ENCODE measurements at regions not wholly inside any gene's neighbourhood (a gene's known extent, or its start where the extent isn't known, plus 50 kb on each side); places are given as distances from the start of the nearest gene placed in this dataset.

GRCh38 chr6:9002833-9003232, 567.5 kb upstream of the SLC35B3 start:
- no peaks in the 10 kb centered on the region for H3K27me3 ChIP-seq (ENCODE audit: control insufficient read depth, insufficient read depth, low read length)
- no peak overlapping the region for H2BK20ac ChIP-seq (ENCODE audit: low read depth, low read length)
- H3K9me1 ChIP-seq (ENCODE audit: insufficient read depth, low read length), result no peaks in the 10 kb centered on the region
- no peak overlapping the region for H2AK9ac ChIP-seq (replicated peaks; ENCODE audit: low read depth, low read length, poor library complexity)
- H3K4ac ChIP-seq (ENCODE audit: low read depth, low read length), result no peak overlapping the region
- no peaks in the 10 kb centered on the region for H3K79me1 ChIP-seq (ENCODE audit: low read depth in 1 of 2, low read length in 2 of 2)
- no peak overlapping the region for H3K56ac ChIP-seq (ENCODE audit: extremely low read depth, insufficient read depth, low read length)
- TF ChIP-seq SMC3 (IDR thresholded peaks at IDR 0.05; ENCODE audit: low read depth, low read length) (no peak), NFE2L2 (IDR thresholded peaks at IDR 0.05; ENCODE audit: low read depth, low read length) (no peak), BHLHE40 (IDR thresholded peaks at IDR 0.05; ENCODE audit: low read depth, low read length) (no peak), POLR2A (IDR thresholded peaks at IDR 0.05; ENCODE audit: low read depth, low read length) (no peak), MXI1 (IDR thresholded peaks at IDR 0.05; ENCODE audit: borderline replicate concordance, low read depth, low read length) (no peak), FOS (IDR thresholded peaks at IDR 0.05; ENCODE audit: low read depth, low read length) (no peak), CEBPB (IDR thresholded peaks at IDR 0.05; ENCODE audit: low read depth, low read length) (no peak), RFX5 (IDR thresholded peaks at IDR 0.05; ENCODE audit: low read depth, low read length) (no peak)
- TF ChIP-seq, protein P1, sequence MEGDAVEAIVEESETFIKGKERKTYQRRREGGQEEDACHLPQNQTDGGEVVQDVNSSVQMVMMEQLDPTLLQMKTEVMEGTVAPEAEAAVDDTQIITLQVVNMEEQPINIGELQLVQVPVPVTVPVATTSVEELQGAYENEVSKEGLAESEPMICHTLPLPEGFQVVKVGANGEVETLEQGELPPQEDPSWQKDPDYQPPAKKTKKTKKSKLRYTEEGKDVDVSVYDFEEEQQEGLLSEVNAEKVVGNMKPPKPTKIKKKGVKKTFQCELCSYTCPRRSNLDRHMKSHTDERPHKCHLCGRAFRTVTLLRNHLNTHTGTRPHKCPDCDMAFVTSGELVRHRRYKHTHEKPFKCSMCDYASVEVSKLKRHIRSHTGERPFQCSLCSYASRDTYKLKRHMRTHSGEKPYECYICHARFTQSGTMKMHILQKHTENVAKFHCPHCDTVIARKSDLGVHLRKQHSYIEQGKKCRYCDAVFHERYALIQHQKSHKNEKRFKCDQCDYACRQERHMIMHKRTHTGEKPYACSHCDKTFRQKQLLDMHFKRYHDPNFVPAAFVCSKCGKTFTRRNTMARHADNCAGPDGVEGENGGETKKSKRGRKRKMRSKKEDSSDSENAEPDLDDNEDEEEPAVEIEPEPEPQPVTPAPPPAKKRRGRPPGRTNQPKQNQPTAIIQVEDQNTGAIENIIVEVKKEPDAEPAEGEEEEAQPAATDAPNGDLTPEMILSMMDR (conservative IDR thresholded peaks at IDR 0.05; ENCODE audit: low read depth, low read length), result no peak
- H3K9me3 ChIP-seq (ENCODE audit: control insufficient read depth, insufficient read depth, low read length), result peaks cover 4% of the 10 kb centered on the region; the same call in 1 of the 2 replicates
- ChIA-PET POLR2A (ENCODE audit: unreplicated experiment) (no interaction called here), CTCF (no interaction called here)
- no peak overlapping the region for H4K91ac ChIP-seq (ENCODE audit: insufficient read depth, low read depth, low read length)
- BruUV-seq (replicated peaks), result no TSS peak
- H3K4me2 ChIP-seq (ENCODE audit: low read depth, low read length), result no peak overlapping the region
- H3K14ac ChIP-seq (replicated peaks; ENCODE audit: low read depth, low read length), result no peak overlapping the region
- dilution Hi-C loops (cut with HindIII; ENCODE audit: low sequenced_read_pairs, unreplicated experiment), result no loop called here
- no peak overlapping the region for H2AK5ac ChIP-seq (ENCODE audit: low read depth, low read length)
- no peak overlapping the region for H2BK120ac ChIP-seq (ENCODE audit: low read depth, low read length)
- no peaks in the 10 kb centered on the region for H3K4me1 ChIP-seq (ENCODE audit: control insufficient read depth, insufficient read depth, low read length)
- H2BK15ac ChIP-seq (ENCODE audit: low read depth, low read length), result no peak overlapping the region
- in situ Hi-C loops (cut with MboI; ENCODE audit: low sequenced_read_pairs), result no loop called here
- H4K8ac ChIP-seq (ENCODE audit: low read depth in 2 of 2, low read length in 2 of 2), result no peak overlapping the region
- H3K4me3 ChIP-seq (ENCODE audit: insufficient read depth, low read depth, low read length), result no peak overlapping the region
- H3K27ac ChIP-seq (ENCODE audit: insufficient read depth, low read length), result no peak overlapping the region
- no peaks in the 10 kb centered on the region for H4K20me1 ChIP-seq (ENCODE audit: insufficient read depth, low read length)
- no peaks in the 10 kb centered on the region for H3K36me3 ChIP-seq (ENCODE audit: control insufficient read depth, insufficient read depth, low read length)
- no peak overlapping the region for H2AFZ ChIP-seq (replicated peaks; ENCODE audit: low read length, poor library complexity)
- H2BK5ac ChIP-seq (ENCODE audit: low read depth, low read length, poor library complexity, severe bottlenecking), result no peak overlapping the region
- no peak overlapping the region for H3K9ac ChIP-seq (ENCODE audit: low read depth, low read length)
- no peak overlapping the region for H4K5ac ChIP-seq (ENCODE audit: low read depth, low read length)
- no peak for DNase-seq
- H3K23ac ChIP-seq (ENCODE audit: low read depth, low read length), result no peak overlapping the region
- WGBS, 2 experiments (ENCODE audit: extremely low coverage in 2 of 2, insufficient read length in 1 of 2), result no CpG with 5 or more reads among the region's 6 CpGs
- H3K18ac ChIP-seq (ENCODE audit: low read depth, low read length), result no peak overlapping the region
- intact Hi-C loops (cut with micrococcal nuclease), result no loop called here
- no peak for ATAC-seq (ENCODE audit: low read depth)
